GM23248 (cell line): ENCODE measurements at regions not wholly inside any gene's neighbourhood (a gene's known extent, or its start where the extent isn't known, plus 50 kb on each side); places are given as distances from the start of the nearest gene placed in this dataset.
A peak's percentile ranks its signal among the peaks of the same experiment; 100 is the strongest.
"Not testable (repeated sequence)": the region's sequence is repeated elsewhere in the genome, so short reads cannot be mapped to it uniquely, and the experiment has no call there.

Experiments
- DNase-seq: peaks from one replicate; pipeline ENCODE4 v3.0.0-alpha.2; 2015
- H2AFZ ChIP-seq: fragments of 200-600 bp; sonication (generic); 2 replicates; pipeline ENCODE4 v1.6.1; 2016; ENCODE audit warnings: antibody characterized with exemption
- H3F3A ChIP-seq: fragments of 200-600 bp; sonication (generic); 2 replicates; pipeline ENCODE4 v1.6.1; 2016; ENCODE audit warnings: mild to moderate bottlenecking, antibody characterized with exemption, mixed run types; ENCODE audit not compliant: insufficient read depth
- H3K27ac ChIP-seq: fragments of 200-600 bp; sonication (generic); 2 replicates; pipeline ENCODE4 v1.5.1; 2016; ENCODE audit warnings: mild to moderate bottlenecking
- H3K27me3 ChIP-seq: fragments of 200-600 bp; sonication (generic); replicated peaks from 2 replicates; pipeline ENCODE4 v1.6.1; 2016; ENCODE audit warnings: mild to moderate bottlenecking; ENCODE audit not compliant: insufficient read depth
- H3K36me3 ChIP-seq: fragments of 200-600 bp; sonication (generic); 2 replicates; pipeline ENCODE4 v1.6.1; 2016; ENCODE audit warnings: low read depth, mild to moderate bottlenecking
- H3K4me1 ChIP-seq: fragments of 200-600 bp; sonication (generic); 2 replicates; pipeline ENCODE4 v1.6.1; 2016; ENCODE audit warnings: mild to moderate bottlenecking; ENCODE audit not compliant: insufficient read depth
- H3K4me2 ChIP-seq: fragments of 200-600 bp; sonication (generic); one replicate; pipeline ENCODE4 v1.6.1; 2016; ENCODE audit warnings: mild to moderate bottlenecking; ENCODE audit not compliant: unreplicated experiment
- H3K4me3 ChIP-seq: fragments of 200-600 bp; sonication (generic); 2 replicates; pipeline ENCODE4 v1.5.1; 2016; ENCODE audit warnings: mild to moderate bottlenecking
- H3K79me2 ChIP-seq: fragments of 200-600 bp; sonication (generic); 2 replicates; pipeline ENCODE4 v1.6.1; 2016; ENCODE audit warnings: mild to moderate bottlenecking; ENCODE audit not compliant: insufficient read depth
- H3K9ac ChIP-seq: fragments of 200-600 bp; sonication (generic); 2 replicates; pipeline ENCODE4 v1.6.1; 2016; ENCODE audit warnings: mild to moderate bottlenecking
- H3K9me2 ChIP-seq: fragments of 200-600 bp; sonication (generic); 2 replicates; pipeline ENCODE4 v1.6.1; 2016; ENCODE audit warnings: mixed run types, mild to moderate bottlenecking, moderate library complexity; ENCODE audit not compliant: insufficient read depth
- H3K9me3 ChIP-seq: fragments of 200-600 bp; sonication (generic); one replicate; pipeline ENCODE4 v1.6.1; 2017; ENCODE audit warnings: low read depth
- H4K20me1 ChIP-seq: fragments of 200-600 bp; sonication (generic); 2 replicates; pipeline ENCODE4 v1.6.0; 2016; ENCODE audit not compliant: insufficient read depth
- EZH2 ChIP-seq: fragments of 200-600 bp; sonication (generic); IDR thresholded peaks from 2 replicates; pipeline ENCODE4 v1.6.1; 2018; ENCODE audit warnings: antibody characterized with exemption, mild to moderate bottlenecking; ENCODE audit not compliant: insufficient read depth, poor library complexity, severe bottlenecking
- EZH2phosphoT487 ChIP-seq: fragments of 200-600 bp; sonication (generic); IDR thresholded peaks from 2 replicates; pipeline ENCODE4 v1.6.1; 2018; ENCODE audit warnings: antibody characterized with exemption, moderate library complexity, mild to moderate bottlenecking, low read depth; ENCODE audit not compliant: insufficient read depth
- WGBS, 2 experiments: methylation state at CpG; one replicate each; pipeline ENCODE4 v1.1.6; 2015 to 2017; ENCODE audit warnings: low lambda C conversion rate in 2 of 2, low coverage in 1 of 2; ENCODE audit errors: missing lambda C conversion rate in 2 of 2; 5-methylcytosine and 5-hydroxymethylcytosine counted together
- in situ Hi-C: fragments of 300-500 bp; cut with MboI; formaldehyde crosslinking; loops from 2 replicates; pipeline ENCODE4 v1.15.0; 2020

- Histone ChIP-seq H3K36me3 (no peaks in the 10 kb centered on the region), H3K9me3 (no peaks in the 10 kb centered on the region), H3K27ac (no peak overlapping the region), H4K20me1 (no peaks in the 10 kb centered on the region), H2AFZ (no peak overlapping the region), H3K4me3 (no peak overlapping the region), H3K4me2 (no peak overlapping the region), H3K4me1 (no peaks in the 10 kb centered on the region), H3K79me2 (no peaks in the 10 kb centered on the region), H3K9me2 (no peaks in the 10 kb centered on the region), H3K27me3 (no peaks in the 10 kb centered on the region), H3K9ac (no peak overlapping the region), H3F3A (no peaks in the 10 kb centered on the region)
- no peak for DNase-seq
- TF ChIP-seq EZH2 (no peak), EZH2phosphoT487 (no peak)
- in situ Hi-C loops: no loop called here
- WGBS, 2 experiments: 63 to 77% methylated on average over 5 of the region's 5 CpGs
Measured at GRCh38 chr16:73399997-73400396, 352.1 kb upstream of the ZFHX3 start.

GRCh38 chr16:73399486-73399885 lies 351.6 kb upstream of the ZFHX3 start:
- in situ Hi-C loops: no loop called here
- Histone ChIP-seq H3K27me3 (no peaks in the 10 kb centered on the region), H3K9me3 (no peaks in the 10 kb centered on the region), H3F3A (no peaks in the 10 kb centered on the region), H3K9ac (no peak overlapping the region), H3K4me1 (no peaks in the 10 kb centered on the region), H3K36me3 (no peaks in the 10 kb centered on the region), H3K4me3 (no peak overlapping the region), H3K79me2 (no peaks in the 10 kb centered on the region), H3K27ac (no peak overlapping the region), H3K4me2 (no peak overlapping the region), H3K9me2 (no peaks in the 10 kb centered on the region), H2AFZ (no peak overlapping the region), H4K20me1 (no peaks in the 10 kb centered on the region)
- 48 to 53% methylated on average over 5 of the region's 5 CpGs for WGBS, 2 experiments
- no peak for DNase-seq
- no peak for TF ChIP-seq EZH2phosphoT487
- TF ChIP-seq EZH2: no peak

- 43 to 46% methylated on average over 1 of the region's 1 CpG for WGBS, 2 experiments
- in situ Hi-C loops, H2AFZ ChIP-seq, H3K4me2 ChIP-seq, H3K36me3 ChIP-seq, H3K27ac ChIP-seq, H3F3A ChIP-seq, DNase-seq, H3K9me2 ChIP-seq, H3K79me2 ChIP-seq, H3K4me1 ChIP-seq, H3K9me3 ChIP-seq, H3K27me3 ChIP-seq, H4K20me1 ChIP-seq, H3K9ac ChIP-seq, H3K4me3 ChIP-seq: not testable (repeated sequence)
Measured at GRCh38 chr16:73398604-73399003, 350.7 kb upstream of the ZFHX3 start.

GRCh38 chr16:73396556-73396955 lies 348.6 kb upstream of the ZFHX3 start:
- no peak overlapping the region for H3K4me2 ChIP-seq
- H3K4me3 ChIP-seq: no peak overlapping the region
- no peaks in the 10 kb centered on the region for H3K4me1 ChIP-seq
- WGBS, 2 experiments: 41% methylated on average over 3 of the region's 3 CpGs
- in situ Hi-C loops: no loop called here
- DNase-seq: no peak
- no peaks in the 10 kb centered on the region for H3K36me3 ChIP-seq
- TF ChIP-seq EZH2phosphoT487 (no peak), EZH2 (no peak)
- H3K79me2 ChIP-seq: no peaks in the 10 kb centered on the region
- H3K9me2 ChIP-seq: no peaks in the 10 kb centered on the region
- H4K20me1 ChIP-seq: no peaks in the 10 kb centered on the region
- H3F3A ChIP-seq: no peaks in the 10 kb centered on the region
- H2AFZ ChIP-seq: no peak overlapping the region
- no peaks in the 10 kb centered on the region for H3K27me3 ChIP-seq
- H3K9me3 ChIP-seq: no peaks in the 10 kb centered on the region
- H3K27ac ChIP-seq: no peak overlapping the region
- no peak overlapping the region for H3K9ac ChIP-seq

- Histone ChIP-seq H3K79me2 (no peaks in the 10 kb centered on the region), H3K4me3 (no peak overlapping the region), H3K27me3 (no peaks in the 10 kb centered on the region; the same call in 1 of the 2 replicates), H3K9me2 (no peaks in the 10 kb centered on the region), H3K9ac (no peak overlapping the region), H3K4me1 (0 out of 2 replicates have a peak, but pooled peaks cover 3% of the 10 kb centered on the region), H3K36me3 (no peaks in the 10 kb centered on the region), H4K20me1 (no peaks in the 10 kb centered on the region), H3K4me2 (no peak overlapping the region), H3K27ac (no peak overlapping the region), H3F3A (no peaks in the 10 kb centered on the region), H2AFZ (no peak overlapping the region), H3K9me3 (no peaks in the 10 kb centered on the region)
- WGBS, 2 experiments: 51 to 52% methylated on average over 6 of the region's 6 CpGs
- in situ Hi-C loops: no loop called here
- TF ChIP-seq EZH2phosphoT487 (no peak), EZH2 (no peak)
- peak; percentile 72 for DNase-seq
Measured at GRCh38 chr16:73390936-73391335, 343.0 kb upstream of the ZFHX3 start.
